HepG2 (cell line): ENCODE measurements at regions not wholly inside any gene's neighbourhood (a gene's known extent, or its start where the extent isn't known, plus 50 kb on each side); places are given as distances from the start of the nearest gene placed in this dataset.

Experiments
- ATAC-seq: fragments of 200-7000 bp; cut with Tn5 transposase; 3 replicates; pipeline ENCODE4 v1.9.1; 2020; ENCODE audit warnings: mild to moderate bottlenecking, moderate library complexity
- BruUV-seq: library from RNA; stranded (reverse); fragments of 400-500 nt; replicated peaks from 2 replicates; lab custom pipeline; 2021; lab: Mats Ljungman, UMichigan
- CTCF ChIA-PET: fragments of 300-600 bp; formaldehyde crosslinking; extraction: SDS; loops from one replicate; lab custom pipeline; 2021; ENCODE audit warnings: low total read pairs, inconsistent platforms, low intra/inter-chr PET ratio; lab: Yijun Ruan, JAX
- POLR2A ChIA-PET: fragments of 350-600 bp; sonication (Branson Sonifier 250); formaldehyde crosslinking; loops from one replicate; lab custom pipeline; 2020; ENCODE audit warnings: antibody characterized with exemption, inconsistent platforms; lab: Yijun Ruan, JAX
- DNase-seq: peaks from one replicate; pipeline ENCODE4 v3.0.0-alpha.2; 2015; ENCODE audit warnings: low spot score
- FAIRE-seq: peaks from 3 replicates; lab custom pipeline; 2011; peaks lifted over from hg19 to GRCh38; lab: Jason Lieb, UNC
- H2AFZ ChIP-seq: one replicate; pipeline ENCODE4 v1.6.1; 2011; ENCODE audit warnings: low read length, inconsistent platforms
- H3K27ac ChIP-seq: fragments of 300-600 bp; 3 replicates; pipeline ENCODE4 v1.8.0; 2011; ENCODE audit warnings: mixed run types, mild to moderate bottlenecking, mixed read lengths, low read length, inconsistent platforms; ENCODE audit not compliant: insufficient read depth; ENCODE audit errors: extremely low read length
- H3K27me3 ChIP-seq, 2 experiments: fragments of 200-600 bp in 1 of 2; 2 replicates in 1 of 2; 3 replicates in 1 of 2; pipeline versions ENCODE4 v1.6.0 to v1.8.0; 2011; ENCODE audit warnings: low read length in 2 of 2, mild to moderate bottlenecking in 2 of 2, moderate library complexity in 2 of 2, inconsistent platforms in 1 of 2; ENCODE audit not compliant: insufficient read depth in 2 of 2, control insufficient read depth in 1 of 2
- H3K36me3 ChIP-seq, 2 experiments: fragments of 200-600 bp in 1 of 2; replicated peaks in 1 of 2; 2 replicates in 1 of 2; 3 replicates in 1 of 2; pipeline versions ENCODE4 v1.5.1 to v1.8.0; 2011; ENCODE audit warnings: low read length in 2 of 2, inconsistent platforms in 1 of 2; ENCODE audit not compliant: insufficient read depth in 2 of 2, control insufficient read depth in 1 of 2
- H3K4me1 ChIP-seq: 2 replicates; pipeline ENCODE4 v1.5.1; 2012; ENCODE audit warnings: low read length, inconsistent platforms; ENCODE audit not compliant: insufficient read depth
- H3K4me2 ChIP-seq: 2 replicates; pipeline ENCODE4 v1.6.0; 2011; ENCODE audit warnings: low read depth, low read length, inconsistent platforms
- H3K4me3 ChIP-seq, 3 experiments: fragments of 200-600 bp in 1 of 3; sonication (generic), shearing (Covaris generic) in 1 of 3; replicated peaks in 1 of 3; 2 replicates each; pipeline ENCODE4 v1.5.1; 2011 to 2016; ENCODE audit warnings: low read length in 3 of 3, inconsistent platforms in 2 of 3, low read depth in 2 of 3, mild to moderate bottlenecking in 2 of 3, control low read depth in 1 of 3, mixed read lengths in 1 of 3; ENCODE audit not compliant: insufficient read depth in 1 of 3
- H3K79me2 ChIP-seq: one replicate; pipeline ENCODE4 v1.6.1; 2011; ENCODE audit warnings: low read length, inconsistent platforms; ENCODE audit not compliant: insufficient read depth
- H3K9ac ChIP-seq: 2 replicates; pipeline ENCODE4 v1.6.0; 2011; ENCODE audit warnings: mild to moderate bottlenecking, low read depth, low read length, inconsistent platforms; ENCODE audit not compliant: insufficient read depth
- H3K9me3 ChIP-seq: 2 replicates; pipeline ENCODE4 v1.5.1; 2012; ENCODE audit warnings: mild to moderate bottlenecking, low read length
- H4K20me1 ChIP-seq: 2 replicates; pipeline ENCODE4 v1.6.0; 2011; ENCODE audit warnings: inconsistent platforms, mild to moderate bottlenecking, low read length, moderate library complexity; ENCODE audit not compliant: insufficient read depth
- AGO2 ChIP-seq: fragments of 200-400 bp; formaldehyde crosslinking; optimal IDR thresholded peaks from 2 replicates; pipeline ENCODE3; 2017; ENCODE audit warnings: mild to moderate bottlenecking, low read depth, low read length, moderate library complexity
- AKAP8 ChIP-seq: sonication (generic); formaldehyde crosslinking; IDR thresholded peaks from 2 replicates; pipeline ENCODE4 v1.5.1; 2020; ENCODE audit warnings: mild to moderate bottlenecking, missing genetic modification reagents
- BCL6 ChIP-seq: IDR thresholded peaks from 2 replicates; pipeline ENCODE4 v1.6.1; 2016; ENCODE audit warnings: missing genetic modification reagents, missing compliant biosample characterization
- CC2D1A ChIP-seq: sonication (generic); formaldehyde crosslinking; IDR thresholded peaks from 2 replicates; pipeline ENCODE4 v1.8.1; 2023; ENCODE audit warnings: mild to moderate bottlenecking, missing genetic modification reagents
- HNRNPUL1 ChIP-seq: fragments of 200-400 bp; formaldehyde crosslinking; IDR thresholded peaks from 2 replicates; pipeline ENCODE4 v1.6.1; 2017; ENCODE audit warnings: low read depth, mild to moderate bottlenecking, low read length, moderate library complexity
- KMT2A ChIP-seq: sonication (generic); formaldehyde crosslinking; IDR thresholded peaks from 2 replicates; pipeline ENCODE4 v1.4.0; 2020; ENCODE audit warnings: missing genetic modification reagents
- RAD21 ChIP-seq: fragments of 450-650 bp; formaldehyde crosslinking; IDR thresholded peaks from 2 replicates; pipeline ENCODE4 v1.5.0; 2020; ENCODE audit warnings: mild to moderate bottlenecking
- RXRB ChIP-seq: IDR thresholded peaks from 2 replicates; pipeline ENCODE4 v1.6.1; 2016; ENCODE audit warnings: borderline replicate concordance, missing genetic modification reagents, missing compliant biosample characterization
- ZNF235 ChIP-seq: sonication (generic); formaldehyde crosslinking; IDR thresholded peaks from 2 replicates; pipeline ENCODE4 v1.8.1; 2023; ENCODE audit warnings: mild to moderate bottlenecking, missing genetic modification reagents, borderline replicate concordance
- ZNF333 ChIP-seq: sonication (generic); formaldehyde crosslinking; IDR thresholded peaks from 2 replicates; pipeline ENCODE4 v1.4.0; 2020; ENCODE audit warnings: mild to moderate bottlenecking, missing genetic modification reagents, borderline replicate concordance
- ZNF501 ChIP-seq: sonication (generic); formaldehyde crosslinking; IDR thresholded peaks from 2 replicates; pipeline ENCODE4 v1.5.1; 2020; ENCODE audit warnings: mild to moderate bottlenecking, moderate library complexity, missing genetic modification reagents
- WGBS: methylation state at CpG from one replicate; pipeline ENCODE4 v1.1.6; 2017; ENCODE audit warnings: low lambda C conversion rate; 5-methylcytosine and 5-hydroxymethylcytosine counted together
- in situ Hi-C: cut with HindIII; loops from 2 replicates; pipeline ENCODE4 v1.10.0; 2017; ENCODE audit warnings: low pct_unique_long_range_greater_than_20kb; ENCODE audit not compliant: extremely low pct_ligation_motif_present
- intact Hi-C: fragments of 100-400 bp; cut with micrococcal nuclease; formaldehyde crosslinking; loops from one replicate; pipeline ENCODE4 v1.10.0; 2022; ENCODE audit not compliant: unreplicated experiment
- TF ChIP-seq, protein P1 (sequence below): IDR thresholded peaks from 2 replicates; pipeline ENCODE4 v1.6.1; 2018; ENCODE audit warnings: missing genetic modification reagents
- TF ChIP-seq, protein P2 (sequence below): sonication (generic); formaldehyde crosslinking; IDR thresholded peaks from 2 replicates; pipeline ENCODE4 v1.5.0; 2020; ENCODE audit warnings: mild to moderate bottlenecking, missing genetic modification reagents
- TF ChIP-seq, protein P3 (sequence below): sonication (generic); formaldehyde crosslinking; IDR thresholded peaks from 2 replicates; pipeline ENCODE4 v1.4.0; 2020; ENCODE audit warnings: mild to moderate bottlenecking, missing genetic modification reagents
- TF ChIP-seq, protein P4 (sequence below): sonication (generic); formaldehyde crosslinking; IDR thresholded peaks from 2 replicates; pipeline ENCODE4 v1.5.0; 2020; ENCODE audit warnings: mild to moderate bottlenecking, missing genetic modification reagents

DNA sequence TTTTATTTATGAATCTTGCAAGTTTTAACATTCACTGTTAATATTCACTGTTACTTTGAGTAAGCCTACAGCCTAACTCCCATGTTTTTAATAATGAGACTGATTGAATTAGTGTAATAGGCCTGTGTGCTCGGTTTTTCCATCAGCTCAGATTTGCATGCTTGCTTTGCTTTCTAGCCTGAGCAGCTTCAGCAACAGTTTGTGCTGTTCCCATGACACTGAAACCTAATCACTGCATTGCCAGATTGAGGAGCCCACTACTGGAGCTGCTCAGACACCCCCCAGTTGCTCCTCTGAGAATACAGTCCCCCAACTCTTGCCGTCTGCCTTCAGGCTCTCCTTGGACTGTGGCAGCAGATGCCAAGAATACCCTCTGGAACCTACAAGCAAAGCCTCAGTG, 695.4 kb downstream of the BRINP3 start:
- BruUV-seq, result no TSS peak
- H3K4me2 ChIP-seq, result no peak overlapping the region
- intact Hi-C loops (no loop called here), in situ Hi-C loops (no loop called here)
- no peaks in the 10 kb centered on the region for H3K36me3 ChIP-seq
- FAIRE-seq (no peak), DNase-seq (no peak), ATAC-seq (no peak)
- no peak overlapping the region for H3K9ac ChIP-seq
- no peaks in the 10 kb centered on the region for H3K79me2 ChIP-seq
- H3K4me1 ChIP-seq, result no peaks in the 10 kb centered on the region
- WGBS, result 0% methylated on average over 2 of the region's 2 CpGs
- no peak overlapping the region for H3K27ac ChIP-seq
- no peaks in the 10 kb centered on the region for H3K9me3 ChIP-seq
- TF ChIP-seq CC2D1A (no peak), ZNF235 (no peak), ZNF333 (CRISPR knock-in tag) (no peak), RAD21 (CRISPR knock-in tag) (no peak), HNRNPUL1 (no peak)
- TF ChIP-seq, protein P1, sequence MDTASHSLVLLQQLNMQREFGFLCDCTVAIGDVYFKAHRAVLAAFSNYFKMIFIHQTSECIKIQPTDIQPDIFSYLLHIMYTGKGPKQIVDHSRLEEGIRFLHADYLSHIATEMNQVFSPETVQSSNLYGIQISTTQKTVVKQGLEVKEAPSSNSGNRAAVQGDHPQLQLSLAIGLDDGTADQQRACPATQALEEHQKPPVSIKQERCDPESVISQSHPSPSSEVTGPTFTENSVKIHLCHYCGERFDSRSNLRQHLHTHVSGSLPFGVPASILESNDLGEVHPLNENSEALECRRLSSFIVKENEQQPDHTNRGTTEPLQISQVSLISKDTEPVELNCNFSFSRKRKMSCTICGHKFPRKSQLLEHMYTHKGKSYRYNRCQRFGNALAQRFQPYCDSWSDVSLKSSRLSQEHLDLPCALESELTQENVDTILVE (CRISPR knock-in tag), result no peak
- ChIA-PET POLR2A (no interaction called here), CTCF (no interaction called here)
- no peaks in the 10 kb centered on the region for H3K27me3 ChIP-seq
- H3K4me3 ChIP-seq, result no peak overlapping the region
- H2AFZ ChIP-seq, result no peak overlapping the region
- no peaks in the 10 kb centered on the region for H4K20me1 ChIP-seq

DNA sequence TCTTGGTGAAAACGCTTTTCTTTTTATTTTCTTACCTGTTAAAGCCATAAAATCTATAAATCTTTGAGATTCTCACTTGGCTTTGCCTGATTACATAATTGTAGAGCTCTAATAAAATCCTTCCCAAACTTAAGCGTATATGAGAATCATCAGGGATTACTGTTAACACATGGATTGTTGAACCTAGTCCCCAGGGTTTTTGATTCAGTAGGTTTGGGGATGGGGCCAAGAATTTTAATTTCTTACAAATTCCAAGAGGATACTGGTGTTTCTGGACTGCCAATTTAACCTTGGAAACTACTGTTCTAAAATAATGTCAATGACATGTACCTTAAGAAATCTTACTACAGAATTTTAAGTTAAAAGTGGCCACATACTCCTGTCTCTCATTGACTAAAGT, 694.2 kb downstream of the BRINP3 start:
- no peak overlapping the region for H2AFZ ChIP-seq
- 1% methylated on average over 2 of the region's 2 CpGs for WGBS
- no TSS peak for BruUV-seq
- in situ Hi-C loops (no loop called here), intact Hi-C loops (no loop called here)
- no peaks in the 10 kb centered on the region for H3K9me3 ChIP-seq
- DNase-seq, result no peak
- ATAC-seq, result no peak
- H4K20me1 ChIP-seq, result no peaks in the 10 kb centered on the region
- no peak for FAIRE-seq
- TF ChIP-seq, protein P2, sequence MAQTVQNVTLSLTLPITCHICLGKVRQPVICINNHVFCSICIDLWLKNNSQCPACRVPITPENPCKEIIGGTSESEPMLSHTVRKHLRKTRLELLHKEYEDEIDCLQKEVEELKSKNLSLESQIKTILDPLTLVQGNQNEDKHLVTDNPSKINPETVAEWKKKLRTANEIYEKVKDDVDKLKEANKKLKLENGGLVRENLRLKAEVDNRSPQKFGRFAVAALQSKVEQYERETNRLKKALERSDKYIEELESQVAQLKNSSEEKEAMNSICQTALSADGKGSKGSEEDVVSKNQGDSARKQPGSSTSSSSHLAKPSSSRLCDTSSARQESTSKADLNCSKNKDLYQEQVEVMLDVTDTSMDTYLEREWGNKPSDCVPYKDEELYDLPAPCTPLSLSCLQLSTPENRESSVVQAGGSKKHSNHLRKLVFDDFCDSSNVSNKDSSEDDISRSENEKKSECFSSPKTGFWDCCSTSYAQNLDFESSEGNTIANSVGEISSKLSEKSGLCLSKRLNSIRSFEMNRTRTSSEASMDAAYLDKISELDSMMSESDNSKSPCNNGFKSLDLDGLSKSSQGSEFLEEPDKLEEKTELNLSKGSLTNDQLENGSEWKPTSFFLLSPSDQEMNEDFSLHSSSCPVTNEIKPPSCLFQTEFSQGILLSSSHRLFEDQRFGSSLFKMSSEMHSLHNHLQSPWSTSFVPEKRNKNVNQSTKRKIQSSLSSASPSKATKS (CRISPR knock-in tag), result no peak
- no peak for TF ChIP-seq BCL6 (CRISPR knock-in tag)
- TF ChIP-seq ZNF501 (CRISPR knock-in tag), result no peak
- TF ChIP-seq, protein P3, sequence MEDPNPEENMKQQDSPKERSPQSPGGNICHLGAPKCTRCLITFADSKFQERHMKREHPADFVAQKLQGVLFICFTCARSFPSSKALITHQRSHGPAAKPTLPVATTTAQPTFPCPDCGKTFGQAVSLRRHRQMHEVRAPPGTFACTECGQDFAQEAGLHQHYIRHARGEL (CRISPR knock-in tag), result no peak
- no peak for TF ChIP-seq AGO2
- no peak for TF ChIP-seq RXRB (CRISPR knock-in tag)
- no peak for TF ChIP-seq AKAP8 (CRISPR knock-in tag)
- TF ChIP-seq, protein P4, sequence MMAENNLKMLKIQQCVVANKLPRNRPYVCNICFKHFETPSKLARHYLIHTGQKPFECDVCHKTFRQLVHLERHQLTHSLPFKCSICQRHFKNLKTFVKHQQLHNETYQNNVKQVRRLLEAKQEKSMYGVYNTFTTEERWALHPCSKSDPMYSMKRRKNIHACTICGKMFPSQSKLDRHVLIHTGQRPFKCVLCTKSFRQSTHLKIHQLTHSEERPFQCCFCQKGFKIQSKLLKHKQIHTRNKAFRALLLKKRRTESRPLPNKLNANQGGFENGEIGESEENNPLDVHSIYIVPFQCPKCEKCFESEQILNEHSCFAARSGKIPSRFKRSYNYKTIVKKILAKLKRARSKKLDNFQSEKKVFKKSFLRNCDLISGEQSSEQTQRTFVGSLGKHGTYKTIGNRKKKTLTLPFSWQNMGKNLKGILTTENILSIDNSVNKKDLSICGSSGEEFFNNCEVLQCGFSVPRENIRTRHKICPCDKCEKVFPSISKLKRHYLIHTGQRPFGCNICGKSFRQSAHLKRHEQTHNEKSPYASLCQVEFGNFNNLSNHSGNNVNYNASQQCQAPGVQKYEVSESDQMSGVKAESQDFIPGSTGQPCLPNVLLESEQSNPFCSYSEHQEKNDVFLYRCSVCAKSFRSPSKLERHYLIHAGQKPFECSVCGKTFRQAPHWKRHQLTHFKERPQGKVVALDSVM (CRISPR knock-in tag), result no peak
- TF ChIP-seq KMT2A, result no peak
- H3K4me2 ChIP-seq, result no peak overlapping the region
- H3K4me1 ChIP-seq, result no peaks in the 10 kb centered on the region
- ChIA-PET CTCF (no interaction called here), POLR2A (no interaction called here)
- H3K4me3 ChIP-seq, result no peak overlapping the region
- no peak overlapping the region for H3K9ac ChIP-seq
- no peaks in the 10 kb centered on the region for H3K27me3 ChIP-seq
- no peaks in the 10 kb centered on the region for H3K36me3 ChIP-seq
- no peak overlapping the region for H3K27ac ChIP-seq
- no peaks in the 10 kb centered on the region for H3K79me2 ChIP-seq
